ENCODE measurements at regions not wholly inside any gene's neighbourhood (a gene's known extent, or its start where the extent isn't known, plus 50 kb on each side); places are given as distances from the start of the nearest gene placed in this dataset.

GRCh38 chr1:17907999-17908398 lies 152.9 kb downstream of the ACTL8 start:
- TF ChIP-seq CTCF (IDR thresholded peaks at IDR 0.05) (no peak), POLR2A (IDR thresholded peaks at IDR 0.05) (no peak)

Data from uterus (tissue), 2 donors.